ENCODE measurements at regions not wholly inside any gene's neighbourhood (a gene's known extent, or its start where the extent isn't known, plus 50 kb on each side); places are given as distances from the start of the nearest gene placed in this dataset.

DNA sequence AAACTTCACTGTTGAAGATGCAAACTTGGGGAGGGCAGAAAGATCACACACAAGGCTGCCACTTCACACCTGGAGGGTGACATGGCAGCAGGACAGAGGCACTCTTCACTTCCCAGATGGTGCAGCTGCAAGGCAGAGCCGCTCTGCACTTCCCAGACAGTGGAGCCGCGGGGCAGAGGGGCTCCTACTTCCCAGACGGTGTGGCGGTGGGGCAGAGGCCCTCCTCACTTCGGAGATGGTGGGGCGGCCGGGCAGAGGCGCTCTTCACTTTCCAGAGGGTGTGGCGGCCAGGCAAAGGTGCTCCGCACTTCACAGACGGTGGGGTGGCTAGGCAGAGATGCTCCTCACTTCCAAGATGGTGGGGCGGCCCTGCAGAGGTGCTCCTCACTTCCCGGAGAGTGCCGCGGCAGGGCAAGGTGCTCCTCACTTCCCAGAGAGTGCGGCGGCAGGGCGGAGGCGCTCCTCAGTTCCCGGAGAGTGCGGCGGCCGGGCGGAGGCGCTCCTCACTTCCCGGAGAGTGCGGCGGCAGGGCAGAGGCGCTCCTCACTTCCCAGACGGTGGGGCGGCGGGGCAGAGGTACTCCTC is 58.3 kb upstream of the PPP1R9A start:
- DNase-seq = no peak
- 91% methylated on average over 31 of the region's 33 CpGs for WGBS

DNA sequence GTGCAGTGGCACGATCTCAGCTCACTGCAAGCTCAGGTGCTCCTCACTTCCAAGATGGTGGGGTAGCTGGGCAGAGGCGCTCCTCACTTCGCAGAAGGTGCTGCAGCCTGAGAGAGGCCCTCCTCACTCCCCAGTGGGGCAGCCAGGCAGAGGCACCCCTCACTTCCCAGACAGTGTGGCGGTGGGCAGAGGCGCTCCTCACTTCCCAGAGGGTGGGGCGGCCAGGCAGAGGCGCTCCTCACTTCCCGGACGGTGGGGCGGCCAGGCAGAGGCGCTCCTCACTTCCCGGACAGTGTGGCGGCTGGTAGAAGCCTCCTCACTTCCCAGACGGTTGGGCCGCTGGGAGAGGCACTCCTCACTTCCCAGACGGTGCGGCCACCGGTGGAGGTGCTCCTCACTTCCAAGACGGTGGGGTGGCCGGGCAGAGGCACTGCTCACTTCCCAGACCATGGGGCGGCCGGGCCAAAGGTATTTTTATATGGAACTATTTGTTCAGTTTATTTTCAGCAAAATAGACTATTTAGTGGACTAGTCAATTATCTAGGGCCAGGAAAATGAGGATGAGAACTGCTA is 57.7 kb upstream of the PPP1R9A start:
- Histone ChIP-seq H2AK5ac (ENCODE audit: low read length, severe bottlenecking) (no peak overlapping the region), H3K27me3 (ENCODE audit: control insufficient read depth in 1 of 2, insufficient read depth in 1 of 2, low read length in 2 of 2) (no peaks in the 10 kb centered on the region), H4K91ac (ENCODE audit: low read length) (peak overlapping the region; percentile 21), H2BK12ac (ENCODE audit: low read length in 2 of 2) (no peak overlapping the region), H2BK5ac (ENCODE audit: low read depth, low read length, poor library complexity, severe bottlenecking) (no peak overlapping the region), H2BK15ac (ENCODE audit: low read depth, poor library complexity, severe bottlenecking) (no peak overlapping the region), H3K36me3 (ENCODE audit: control insufficient read depth in 1 of 2, insufficient read depth in 2 of 2, low read depth in 1 of 2, low read length in 2 of 2) (no peaks in the 10 kb centered on the region), H3K4ac (ENCODE audit: low read depth in 1 of 2, low read length in 2 of 2) (no peak overlapping the region), H4K8ac (ENCODE audit: low read length) (no peak overlapping the region), H3K4me1 (ENCODE audit: control insufficient read depth, insufficient read depth, low read depth, low read length) (no peaks in the 10 kb centered on the region), H2BK120ac (ENCODE audit: low read depth, low read length) (no peak overlapping the region), H3K18ac (ENCODE audit: low read depth in 1 of 2, low read length in 2 of 2) (no peak overlapping the region), H3K27ac (ENCODE audit: low read length, poor library complexity, severe bottlenecking) (no peak overlapping the region), H3K4me2 (ENCODE audit: low read length, poor library complexity, severe bottlenecking) (no peak overlapping the region), H2AFZ (ENCODE audit: low read depth, low read length) (no peak overlapping the region), H3K4me3 (ENCODE audit: insufficient read depth in 1 of 2, low read depth in 1 of 2, low read length in 2 of 2) (peak overlapping the region in 1 of 2 experiments; percentile 26), H3K9ac (ENCODE audit: low read length) (no peak overlapping the region), H3K79me1 (replicated peaks; ENCODE audit: low read length, poor library complexity, severe bottlenecking) (no peaks in the 10 kb centered on the region), H3K14ac (ENCODE audit: low read length in 2 of 2) (no peak overlapping the region), H3K9me3 (ENCODE audit: control insufficient read depth, low read length) (peaks cover 20% of the 10 kb centered on the region), H3K23ac (ENCODE audit: low read length in 2 of 2) (no peak overlapping the region)
- WGBS = 93% methylated on average over 20 of the region's 22 CpGs
- DNase-seq = no peak

More for the DNA sequence above, 58.3 kb upstream of the PPP1R9A start:
- Histone ChIP-seq H2BK12ac (ENCODE audit: low read length in 2 of 2) (no peak overlapping the region), H3K23ac (ENCODE audit: low read length in 2 of 2) (no peak overlapping the region), H2BK15ac (ENCODE audit: low read depth, poor library complexity, severe bottlenecking) (no peak overlapping the region), H3K4me1 (ENCODE audit: control insufficient read depth, insufficient read depth, low read depth, low read length) (no peaks in the 10 kb centered on the region), H2AK5ac (ENCODE audit: low read length, severe bottlenecking) (no peak overlapping the region), H3K27me3 (ENCODE audit: control insufficient read depth in 1 of 2, insufficient read depth in 1 of 2, low read length in 2 of 2) (no peaks in the 10 kb centered on the region), H4K8ac (ENCODE audit: low read length) (no peak overlapping the region), H2AFZ (ENCODE audit: low read depth, low read length) (no peak overlapping the region), H3K9me3 (ENCODE audit: control insufficient read depth, low read length) (peaks cover 25% of the 10 kb centered on the region), H3K4ac (ENCODE audit: low read depth in 1 of 2, low read length in 2 of 2) (no peak overlapping the region), H2BK120ac (ENCODE audit: low read depth, low read length) (no peak overlapping the region), H3K4me2 (ENCODE audit: low read length, poor library complexity, severe bottlenecking) (no peak overlapping the region), H3K27ac (ENCODE audit: low read length, poor library complexity, severe bottlenecking) (no peak overlapping the region), H3K9ac (ENCODE audit: low read length) (no peak overlapping the region), H3K4me3 (ENCODE audit: insufficient read depth in 1 of 2, low read depth in 1 of 2, low read length in 2 of 2) (no peak overlapping the region), H3K14ac (ENCODE audit: low read length in 2 of 2) (no peak overlapping the region), H3K36me3 (ENCODE audit: control insufficient read depth in 1 of 2, insufficient read depth in 2 of 2, low read depth in 1 of 2, low read length in 2 of 2) (no peaks in the 10 kb centered on the region), H3K79me1 (replicated peaks; ENCODE audit: low read length, poor library complexity, severe bottlenecking) (no peaks in the 10 kb centered on the region), H2BK5ac (ENCODE audit: low read depth, low read length, poor library complexity, severe bottlenecking) (no peak overlapping the region), H3K18ac (ENCODE audit: low read depth in 1 of 2, low read length in 2 of 2) (no peak overlapping the region), H4K91ac (ENCODE audit: low read length) (no peak overlapping the region)

DNA sequence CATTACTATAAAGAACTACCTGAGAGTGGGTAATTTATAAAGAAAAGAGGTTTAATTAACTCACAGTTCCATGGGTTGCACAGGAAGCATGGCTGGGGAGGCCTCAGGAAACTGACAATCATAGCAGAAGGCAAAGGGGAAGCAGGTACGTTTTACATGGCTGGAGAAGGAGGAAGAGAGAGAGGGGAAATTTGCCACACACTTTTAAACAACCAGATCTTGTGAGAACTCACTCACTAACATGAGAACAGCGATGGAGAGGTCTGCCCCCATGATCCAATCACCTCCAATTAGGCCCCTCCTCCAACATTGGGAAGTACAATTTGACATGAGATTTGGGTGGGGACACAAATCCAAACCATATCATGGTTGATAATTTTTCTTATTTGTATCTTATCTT is 51.8 kb upstream of the PPP1R9A start:
- Histone ChIP-seq H3K27ac (ENCODE audit: low read length, poor library complexity, severe bottlenecking) (no peak overlapping the region), H3K9me3 (ENCODE audit: control insufficient read depth, low read length) (peaks cover 4% of the 10 kb centered on the region), H2BK15ac (ENCODE audit: low read depth, poor library complexity, severe bottlenecking) (no peak overlapping the region), H2BK12ac (ENCODE audit: low read length in 2 of 2) (no peak overlapping the region), H3K4me1 (ENCODE audit: control insufficient read depth, insufficient read depth, low read depth, low read length) (no peaks in the 10 kb centered on the region), H2AFZ (ENCODE audit: low read depth, low read length) (no peak overlapping the region), H3K9ac (ENCODE audit: low read length) (no peak overlapping the region), H2AK5ac (ENCODE audit: low read length, severe bottlenecking) (no peak overlapping the region), H3K14ac (ENCODE audit: low read length in 2 of 2) (no peak overlapping the region), H3K79me1 (replicated peaks; ENCODE audit: low read length, poor library complexity, severe bottlenecking) (no peaks in the 10 kb centered on the region), H2BK5ac (ENCODE audit: low read depth, low read length, poor library complexity, severe bottlenecking) (no peak overlapping the region), H3K36me3 (ENCODE audit: control insufficient read depth in 1 of 2, insufficient read depth in 2 of 2, low read depth in 1 of 2, low read length in 2 of 2) (no peaks in the 10 kb centered on the region), H4K8ac (ENCODE audit: low read length) (no peak overlapping the region), H3K23ac (ENCODE audit: low read length in 2 of 2) (no peak overlapping the region), H4K91ac (ENCODE audit: low read length) (no peak overlapping the region), H3K4me2 (ENCODE audit: low read length, poor library complexity, severe bottlenecking) (no peak overlapping the region), H2BK120ac (ENCODE audit: low read depth, low read length) (no peak overlapping the region), H3K27me3 (ENCODE audit: control insufficient read depth in 1 of 2, insufficient read depth in 1 of 2, low read length in 2 of 2) (no peaks in the 10 kb centered on the region), H3K4ac (ENCODE audit: low read depth in 1 of 2, low read length in 2 of 2) (no peak overlapping the region), H3K18ac (ENCODE audit: low read depth in 1 of 2, low read length in 2 of 2) (no peak overlapping the region), H3K4me3 (ENCODE audit: insufficient read depth in 1 of 2, low read depth in 1 of 2, low read length in 2 of 2) (no peak overlapping the region)
- DNase-seq = no peak
- WGBS = 100% methylated on average over 1 of the region's 2 CpGs

DNA sequence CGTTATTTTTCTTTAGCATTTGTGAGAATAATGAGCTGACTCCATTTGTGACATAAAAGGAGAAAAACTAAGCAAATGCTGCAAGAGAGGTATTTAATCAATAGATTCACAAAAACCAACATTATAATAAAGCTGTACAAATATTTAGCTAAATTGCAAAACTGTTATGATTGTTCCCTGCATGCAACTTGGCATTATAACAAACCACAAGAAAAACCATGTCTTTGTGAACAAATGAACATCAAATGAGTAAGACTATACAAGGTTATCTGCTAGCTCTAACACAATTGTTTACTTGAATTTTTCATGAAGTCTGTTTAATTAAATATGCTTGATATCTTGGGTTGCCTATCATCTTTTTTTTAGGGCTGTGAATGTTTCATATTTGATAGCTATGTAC is 50.8 kb upstream of the PPP1R9A start:
- H3K79me1 ChIP-seq (replicated peaks; ENCODE audit: low read length, poor library complexity, severe bottlenecking) = no peaks in the 10 kb centered on the region
- no peak overlapping the region for H2AFZ ChIP-seq (ENCODE audit: low read depth, low read length)
- peaks cover 4% of the 10 kb centered on the region for H3K9me3 ChIP-seq (ENCODE audit: control insufficient read depth, low read length)
- no peak overlapping the region for H2BK12ac ChIP-seq (ENCODE audit: low read length in 2 of 2)
- H3K27me3 ChIP-seq (ENCODE audit: control insufficient read depth in 1 of 2, insufficient read depth in 1 of 2, low read length in 2 of 2) = no peaks in the 10 kb centered on the region
- H3K4ac ChIP-seq (ENCODE audit: low read depth in 1 of 2, low read length in 2 of 2) = no peak overlapping the region
- no peak overlapping the region for H3K14ac ChIP-seq (ENCODE audit: low read length in 2 of 2)
- no peak overlapping the region for H3K18ac ChIP-seq (ENCODE audit: low read depth in 1 of 2, low read length in 2 of 2)
- no peak for DNase-seq
- no peak overlapping the region for H2AK5ac ChIP-seq (ENCODE audit: low read length, severe bottlenecking)
- H4K8ac ChIP-seq (ENCODE audit: low read length) = no peak overlapping the region
- 80% methylated on average over 1 of the region's 1 CpG for WGBS
- H3K9ac ChIP-seq (ENCODE audit: low read length) = no peak overlapping the region
- no peaks in the 10 kb centered on the region for H3K36me3 ChIP-seq (ENCODE audit: control insufficient read depth in 1 of 2, insufficient read depth in 2 of 2, low read depth in 1 of 2, low read length in 2 of 2)
- no peak overlapping the region for H3K27ac ChIP-seq (ENCODE audit: low read length, poor library complexity, severe bottlenecking)
- no peak overlapping the region for H4K91ac ChIP-seq (ENCODE audit: low read length)
- H3K23ac ChIP-seq (ENCODE audit: low read length in 2 of 2) = no peak overlapping the region
- H3K4me3 ChIP-seq (ENCODE audit: insufficient read depth in 1 of 2, low read depth in 1 of 2, low read length in 2 of 2) = no peak overlapping the region
- H2BK15ac ChIP-seq (ENCODE audit: low read depth, poor library complexity, severe bottlenecking) = no peak overlapping the region
- H3K4me1 ChIP-seq (ENCODE audit: control insufficient read depth, insufficient read depth, low read depth, low read length) = no peaks in the 10 kb centered on the region
- H3K4me2 ChIP-seq (ENCODE audit: low read length, poor library complexity, severe bottlenecking) = no peak overlapping the region
- no peak overlapping the region for H2BK5ac ChIP-seq (ENCODE audit: low read depth, low read length, poor library complexity, severe bottlenecking)
- no peak overlapping the region for H2BK120ac ChIP-seq (ENCODE audit: low read depth, low read length)

Data from mesenchymal stem cell (in vitro differentiated cells and primary cell).